ENCODE measurements at regions not wholly inside any gene's neighbourhood (a gene's known extent, or its start where the extent isn't known, plus 50 kb on each side); places are given as distances from the start of the nearest gene placed in this dataset.

- FAIRE-seq = no peak
- Histone ChIP-seq H3K36me3 (no peaks in the 10 kb centered on the region), H3K27me3 (no peaks in the 10 kb centered on the region), H3K27ac (no peak overlapping the region), H3K4me3 (no peak overlapping the region), H3K4me1 (no peaks in the 10 kb centered on the region), H3K9me3 (no peaks in the 10 kb centered on the region)
- intact Hi-C loops (cut with DNase I) = no loop called here
- TF ChIP-seq CTCF (IDR thresholded peaks at IDR 0.05) = no peak
- DNase-seq = no peak
- WGBS, 2 donors = 30 to 37% methylated on average over 4 of the region's 4 CpGs
- ATAC-seq = no peak
Measured at GRCh38 chr18:73741946-73742345, 405.7 kb downstream of the FBXO15 start.

- no peak overlapping the region for H3K4me3 ChIP-seq
- WGBS, 2 donors = 68 to 88% methylated on average over 3 of the region's 3 CpGs
- no peak overlapping the region for H3K27ac ChIP-seq
- intact Hi-C loops (cut with DNase I) = no loop called here
- TF ChIP-seq CTCF (IDR thresholded peaks at IDR 0.05) = no peak
- no peaks in the 10 kb centered on the region for H3K36me3 ChIP-seq
- no peaks in the 10 kb centered on the region for H3K27me3 ChIP-seq
- H3K4me1 ChIP-seq = no peaks in the 10 kb centered on the region
- DNase-seq (no peak), FAIRE-seq (no peak), ATAC-seq (no peak)
- no peaks in the 10 kb centered on the region for H3K9me3 ChIP-seq
Measured at GRCh38 chr18:73739098-73739497, 408.5 kb downstream of the FBXO15 start.

- FAIRE-seq = no peak
Measured at GRCh38 chr18:73737990-73738389, 409.6 kb downstream of the FBXO15 start.

GRCh38 chr18:73735836-73736235 lies 411.8 kb downstream of the FBXO15 start:
- no peak for TF ChIP-seq CTCF (IDR thresholded peaks at IDR 0.05)
- no peak for FAIRE-seq
- H3K4me3 ChIP-seq = no peak overlapping the region

More at GRCh38 chr18:73737990-73738389, 409.6 kb downstream of the FBXO15 start:
- no peak overlapping the region for H3K27ac ChIP-seq
- no peak for DNase-seq
- no peak overlapping the region for H3K4me3 ChIP-seq
- no peaks in the 10 kb centered on the region for H3K36me3 ChIP-seq
- no peak for TF ChIP-seq CTCF (IDR thresholded peaks at IDR 0.05)
- no peaks in the 10 kb centered on the region for H3K4me1 ChIP-seq
- no peaks in the 10 kb centered on the region for H3K27me3 ChIP-seq
- no peak for ATAC-seq
- H3K9me3 ChIP-seq = no peaks in the 10 kb centered on the region
- intact Hi-C loops (cut with DNase I) = no loop called here

GRCh38 chr18:73733806-73734314 lies 413.8 kb downstream of the FBXO15 start:
- no peak overlapping the region for H3K27ac ChIP-seq
- no peaks in the 10 kb centered on the region for H3K27me3 ChIP-seq
- no peak for TF ChIP-seq CTCF (IDR thresholded peaks at IDR 0.05)
- no peak for DNase-seq
- H3K9me3 ChIP-seq = no peaks in the 10 kb centered on the region
- H3K36me3 ChIP-seq = no peaks in the 10 kb centered on the region
- ATAC-seq = no peak
- WGBS, 2 donors = 77 to 88% methylated on average over 4 of the region's 4 CpGs
- no peak overlapping the region for H3K4me3 ChIP-seq
- intact Hi-C loops (cut with DNase I) = no loop called here
- no peak for FAIRE-seq
- no peaks in the 10 kb centered on the region for H3K4me1 ChIP-seq

More at GRCh38 chr18:73735836-73736235, 411.8 kb downstream of the FBXO15 start:
- intact Hi-C loops (cut with DNase I) = no loop called here
- ATAC-seq = no peak
- H3K27me3 ChIP-seq = no peaks in the 10 kb centered on the region
- no peaks in the 10 kb centered on the region for H3K9me3 ChIP-seq
- no peaks in the 10 kb centered on the region for H3K36me3 ChIP-seq
- no peaks in the 10 kb centered on the region for H3K4me1 ChIP-seq
- WGBS, 2 donors = 59 to 73% methylated on average over 6 of the region's 6 CpGs
- DNase-seq = no peak
- no peak overlapping the region for H3K27ac ChIP-seq
